ENCODE measurements at regions not wholly inside any gene's neighbourhood (a gene's known extent, or its start where the extent isn't known, plus 50 kb on each side); places are given as distances from the start of the nearest gene placed in this dataset.

- WGBS, 10 experiments = 7 to 92% (median 64%) methylated on average over 2 to 5 of the region's 5 CpGs; no CpG with 5 or more reads in 2 of the 10 experiments
- peak in 4 of 8 experiments; percentile 43 to 87 (median 83) for ATAC-seq (replicated peaks in 6 of 8)
- in situ Hi-C loops (cut with MboI; ENCODE audit: low pct_unique_long_range_greater_than_20kb in 2 of 9, low sequenced_read_pairs in 9 of 9, unreplicated experiment in 9 of 9) = loop anchor here in 8 of 9 experiments (10.0 to 25.0 kb wide), 4 partner anchors 185 to 467 kb away; partner anchors contain the start of genes ABCA10 (in 4 of the 8) and ABCA8 (in 3 of the 8)
- Histone ChIP-seq H3K4me3 (no peak overlapping the region), H3K27ac (no peak overlapping the region), H3K4me1 (replicated peaks in 1 of 2) (no peaks in the 10 kb centered on the region)
Measured at GRCh38 chr17:68777243-68777855, 176.2 kb upstream of the FAM20A start.

GRCh38 chr17:68776451-68776850 lies 175.3 kb upstream of the FAM20A start:
- no peak overlapping the region for H3K27ac ChIP-seq
- H3K4me1 ChIP-seq (replicated peaks in 1 of 2) = no peaks in the 10 kb centered on the region
- 80 to 100% (median 94%) methylated on average over 1 to 3 of the region's 3 CpGs; no CpG with 5 or more reads in 4 of the 10 experiments for WGBS, 10 experiments
- in situ Hi-C loops (cut with MboI; ENCODE audit: low pct_unique_long_range_greater_than_20kb in 2 of 9, low sequenced_read_pairs in 9 of 9, unreplicated experiment in 9 of 9) = loop anchor here in 8 of 9 experiments (10.0 to 25.0 kb wide), 4 partner anchors 186 to 468 kb away; partner anchors contain the start of genes ABCA10 (in 4 of the 8) and ABCA8 (in 3 of the 8)
- no peak for ATAC-seq (replicated peaks in 6 of 8)
- no peak overlapping the region for H3K4me3 ChIP-seq

DNA sequence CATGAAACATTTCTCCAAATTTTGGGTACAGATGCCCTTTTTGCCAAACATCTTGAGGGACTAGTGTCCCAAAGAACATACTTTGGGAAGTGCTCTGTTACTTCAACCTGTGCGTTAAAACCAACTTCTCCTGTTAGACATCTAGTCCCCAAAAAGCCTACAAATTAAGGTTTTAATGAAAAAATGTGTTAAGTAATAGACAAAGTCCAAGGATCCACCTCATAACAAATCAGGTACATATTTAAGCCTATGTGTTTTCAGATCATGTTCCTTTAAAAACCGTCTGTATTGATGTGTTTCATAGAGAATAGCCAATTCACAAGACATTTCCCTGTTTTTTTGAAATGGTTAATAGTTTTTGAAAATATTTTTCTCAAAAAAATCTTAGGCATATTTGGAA lies 174.8 kb upstream of the FAM20A start:
- H3K4me3 ChIP-seq = no peak overlapping the region
- no peak overlapping the region for H3K27ac ChIP-seq
- WGBS, 10 experiments = 80 to 100% (median 94%) methylated on average over 1 to 2 of the region's 2 CpGs; no CpG with 5 or more reads in 1 of the 10 experiments
- in situ Hi-C loops (cut with MboI; ENCODE audit: low pct_unique_long_range_greater_than_20kb in 2 of 9, low sequenced_read_pairs in 9 of 9, unreplicated experiment in 9 of 9) = loop anchor here in 8 of 9 experiments (10.0 to 25.0 kb wide), 4 partner anchors 186 to 469 kb away; partner anchors contain the start of genes ABCA10 (in 4 of the 8) and ABCA8 (in 3 of the 8)
- no peaks in the 10 kb centered on the region for H3K4me1 ChIP-seq (replicated peaks in 1 of 2)
- ATAC-seq (replicated peaks in 6 of 8) = no peak

DNA sequence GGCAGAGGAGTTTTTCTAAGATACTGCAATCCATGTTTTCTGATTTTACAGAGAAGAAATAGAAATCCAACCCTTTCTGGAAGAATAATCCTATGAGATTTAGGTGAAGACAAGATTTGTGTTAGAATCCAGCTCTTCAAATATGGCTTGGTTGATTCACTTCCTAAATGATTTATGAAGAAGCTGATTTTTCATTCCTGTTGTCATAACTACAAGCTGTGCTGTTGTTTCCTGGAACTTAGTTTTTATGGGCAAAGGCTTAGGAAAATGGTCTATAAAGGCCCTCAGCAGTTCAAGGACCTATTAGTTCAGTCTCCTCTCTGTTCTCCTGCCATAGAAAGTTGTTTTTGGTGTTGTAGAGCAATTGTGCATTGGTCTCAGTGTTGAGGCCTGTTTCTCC lies 174.2 kb upstream of the FAM20A start:
- Histone ChIP-seq H3K4me1 (replicated peaks in 1 of 2) (no peaks in the 10 kb centered on the region), H3K27ac (no peak overlapping the region), H3K4me3 (no peak overlapping the region)
- in situ Hi-C loops (cut with MboI; ENCODE audit: low pct_unique_long_range_greater_than_20kb in 2 of 9, low sequenced_read_pairs in 9 of 9, unreplicated experiment in 9 of 9) = loop anchor here in 8 of 9 experiments (10.0 to 25.0 kb wide), 4 partner anchors 187 to 469 kb away; partner anchors contain the start of genes ABCA10 (in 4 of the 8) and ABCA8 (in 3 of the 8)
- peak in 3 of 8 experiments; percentile 18 to 32 (median 31) for ATAC-seq (replicated peaks in 6 of 8)

GRCh38 chr17:68771867-68772515 lies 170.8 kb upstream of the FAM20A start:
- ATAC-seq (replicated peaks in 6 of 8) = peak in 3 of 8 experiments; percentile 85 to 93 (median 92)
- in situ Hi-C loops (cut with MboI; ENCODE audit: low pct_unique_long_range_greater_than_20kb in 2 of 9, low sequenced_read_pairs in 9 of 9, unreplicated experiment in 9 of 9) = loop anchor here in 6 of 9 experiments (10.0 to 25.0 kb wide), 5 partner anchors 235 to 473 kb away; partner anchors contain the start of genes ABCA10 (in 1 of the 6) and WIPI1 (in 1 of the 6)
- 1 to 100% (median 42%) methylated on average over 1 to 8 of the region's 8 CpGs for WGBS, 10 experiments
- H3K4me3 ChIP-seq = no peak overlapping the region
- no peaks in the 10 kb centered on the region for H3K4me1 ChIP-seq (replicated peaks in 1 of 2)
- H3K27ac ChIP-seq = no peak overlapping the region

- 50 to 97% (median 72%) methylated on average over 1 to 6 of the region's 6 CpGs; no CpG with 5 or more reads in 2 of the 10 experiments for WGBS, 10 experiments
- Histone ChIP-seq H3K4me1 (replicated peaks in 1 of 2) (no peaks in the 10 kb centered on the region), H3K27ac (no peak overlapping the region), H3K4me3 (no peak overlapping the region)
- no peak for ATAC-seq (replicated peaks in 6 of 8)
- in situ Hi-C loops (cut with MboI; ENCODE audit: low pct_unique_long_range_greater_than_20kb in 2 of 9, low sequenced_read_pairs in 9 of 9, unreplicated experiment in 9 of 9) = loop anchor here in 4 of 9 experiments (25.0 kb wide), 3 partner anchors 232 to 468 kb away; partner anchors contain the start of genes ABCA10 (in 1 of the 4) and WIPI1 (in 1 of the 4)
Measured at GRCh38 chr17:68768804-68769203, 167.6 kb upstream of the FAM20A start.

DNA sequence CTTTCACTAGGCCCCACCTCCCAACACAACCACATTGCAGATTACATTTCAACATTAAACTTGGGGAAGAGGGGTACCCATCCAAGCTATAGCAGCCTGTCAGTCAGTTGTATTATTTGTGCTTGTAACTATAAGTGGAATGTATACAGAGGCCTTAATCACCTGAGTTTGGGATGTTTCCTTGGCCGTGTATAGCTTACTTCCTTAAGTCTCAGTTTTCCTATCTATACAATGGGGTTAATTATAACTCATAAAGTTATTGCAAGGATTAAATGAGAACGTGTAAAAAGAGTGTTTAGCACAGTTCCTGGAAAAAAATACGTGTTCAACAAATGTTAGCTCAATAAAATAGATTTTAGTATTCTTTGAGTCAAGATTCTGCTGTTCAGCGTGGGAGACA lies 165.5 kb upstream of the FAM20A start:
- no peak overlapping the region for H3K4me3 ChIP-seq
- no peaks in the 10 kb centered on the region for H3K4me1 ChIP-seq (replicated peaks in 1 of 2)
- in situ Hi-C loops (cut with MboI; ENCODE audit: low pct_unique_long_range_greater_than_20kb in 2 of 9, low sequenced_read_pairs in 9 of 9, unreplicated experiment in 9 of 9) = loop anchor here in 4 of 9 experiments (25.0 kb wide), 3 partner anchors 229 to 471 kb away; partner anchors contain the start of genes ABCA10 (in 1 of the 4) and WIPI1 (in 1 of the 4)
- no peak overlapping the region for H3K27ac ChIP-seq
- ATAC-seq (replicated peaks in 6 of 8) = no peak
- 53 to 92% (median 83%) methylated on average over 2 to 4 of the region's 4 CpGs for WGBS, 10 experiments

GRCh38 chr17:68763562-68763961 lies 162.4 kb upstream of the FAM20A start:
- peak in 1 of 8 experiments; percentile 4 for ATAC-seq (replicated peaks in 6 of 8)
- in situ Hi-C loops (cut with MboI; ENCODE audit: low pct_unique_long_range_greater_than_20kb in 2 of 9, low sequenced_read_pairs in 9 of 9, unreplicated experiment in 9 of 9) = loop anchor here in 4 of 9 experiments (25.0 kb wide), 3 partner anchors 226 to 474 kb away; partner anchors contain the start of genes ABCA10 (in 1 of the 4) and WIPI1 (in 1 of the 4)
- WGBS, 10 experiments = 60 to 100% (median 80%) methylated on average over 1 of the region's 1 CpG; no CpG with 5 or more reads in 7 of the 10 experiments
- Histone ChIP-seq H3K4me3 (no peak overlapping the region), H3K4me1 (replicated peaks in 1 of 2) (peaks cover 6 to 8% of the 10 kb centered on the region in 2 donors), H3K27ac (no peak overlapping the region)

DNA sequence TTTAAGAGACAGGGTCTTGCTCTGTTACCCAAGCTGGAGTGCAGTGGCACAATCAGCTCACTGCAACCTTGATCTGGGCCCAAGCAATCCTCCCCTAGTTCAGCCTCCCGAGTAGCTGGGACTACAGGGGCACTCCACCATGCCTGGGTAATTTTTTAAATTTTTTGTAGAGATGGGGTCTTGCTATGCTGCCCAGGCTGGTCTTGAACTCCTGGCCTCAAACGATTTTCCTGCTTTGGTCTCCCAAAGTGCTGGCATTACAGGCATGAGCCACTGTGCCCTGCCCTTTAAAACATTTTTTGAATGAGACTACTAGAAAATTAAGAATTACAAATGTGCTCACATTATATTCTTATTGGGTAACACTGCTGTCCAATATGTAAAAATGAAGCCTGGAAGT lies 161.7 kb upstream of the FAM20A start:
- no peak overlapping the region for H3K4me3 ChIP-seq
- no peak overlapping the region for H3K27ac ChIP-seq
- peaks cover 6 to 8% of the 10 kb centered on the region in 2 donors for H3K4me1 ChIP-seq (replicated peaks in 1 of 2)
- no peak for ATAC-seq (replicated peaks in 6 of 8)
- 17 to 100% (median 76%) methylated on average over 1 to 2 of the region's 2 CpGs for WGBS, 10 experiments
- in situ Hi-C loops (cut with MboI; ENCODE audit: low pct_unique_long_range_greater_than_20kb in 2 of 9, low sequenced_read_pairs in 9 of 9, unreplicated experiment in 9 of 9) = loop anchor here in 4 of 9 experiments (25.0 kb wide), 3 partner anchors 226 to 474 kb away; partner anchors contain the start of genes ABCA10 (in 1 of the 4) and WIPI1 (in 1 of the 4)

- in situ Hi-C loops (cut with MboI; ENCODE audit: low pct_unique_long_range_greater_than_20kb in 2 of 9, low sequenced_read_pairs in 9 of 9, unreplicated experiment in 9 of 9) = loop anchor here in 4 of 9 experiments (25.0 kb wide), 3 partner anchors 223 to 477 kb away; partner anchors contain the start of genes ABCA10 (in 1 of the 4) and WIPI1 (in 1 of the 4)
- H3K27ac ChIP-seq = no peak overlapping the region
- 0 to 100% (median 50%) methylated on average over 1 to 4 of the region's 4 CpGs; no CpG with 5 or more reads in 1 of the 10 experiments for WGBS, 10 experiments
- ATAC-seq (replicated peaks in 6 of 8) = no peak
- H3K4me1 ChIP-seq (replicated peaks in 1 of 2) = peaks cover 6 to 8% of the 10 kb centered on the region in 2 donors
- no peak overlapping the region for H3K4me3 ChIP-seq
Measured at GRCh38 chr17:68760141-68760475, 158.9 kb upstream of the FAM20A start.

DNA sequence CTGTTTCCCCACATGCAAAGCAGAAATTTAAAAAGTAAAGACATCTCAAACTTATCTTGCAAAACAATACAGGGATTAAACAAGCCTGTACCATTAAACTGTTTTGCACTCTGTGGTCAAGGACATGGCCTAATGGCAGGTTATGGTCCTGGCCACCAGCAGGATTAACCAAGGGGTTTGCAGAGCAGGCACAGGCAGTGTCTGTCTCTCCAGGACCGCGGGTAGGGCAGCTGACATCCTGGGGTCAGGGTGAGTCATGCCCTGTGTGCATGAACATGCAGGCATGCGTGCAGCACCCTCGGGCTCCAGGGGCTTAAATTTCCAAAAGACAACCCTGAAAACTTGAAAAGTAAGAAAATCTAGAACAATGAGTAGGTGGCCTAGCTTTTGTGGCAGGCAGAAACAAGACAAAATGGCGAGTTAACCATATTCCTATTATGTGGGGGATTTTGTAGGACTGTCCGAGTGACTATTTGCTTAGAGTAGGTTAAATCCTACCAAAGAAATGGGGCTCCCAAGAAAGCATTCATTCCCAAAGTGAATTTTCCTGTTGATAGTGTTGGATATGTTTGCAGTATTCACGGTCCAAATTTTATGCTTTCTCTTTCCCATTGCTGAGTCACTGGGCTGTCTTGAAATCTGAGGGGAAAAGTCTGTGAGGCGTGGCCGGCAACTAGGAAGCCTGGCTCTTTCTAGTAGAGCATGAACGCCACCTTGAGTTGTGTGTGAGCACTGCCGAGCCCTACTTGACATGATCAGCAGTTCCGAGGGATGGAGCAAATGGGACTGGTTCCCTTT lies 158.4 kb upstream of the FAM20A start:
- peak; percentile 93 to 99 (median 96) for ATAC-seq (replicated peaks in 6 of 8)
- H3K4me3 ChIP-seq = peak overlapping the region in 3 of 5 donors; percentile 9 to 22 (median 18)
- 0 to 31% (median 6%) methylated on average over 1 to 10 of the region's 12 CpGs; no CpG with 5 or more reads in 1 of the 10 experiments for WGBS, 10 experiments
- H3K4me1 ChIP-seq (replicated peaks in 1 of 2) = peaks cover 6 to 8% of the 10 kb centered on the region in 2 donors
- peak overlapping the region; percentile 14 to 50 for H3K27ac ChIP-seq
- in situ Hi-C loops (cut with MboI; ENCODE audit: low pct_unique_long_range_greater_than_20kb in 2 of 9, low sequenced_read_pairs in 9 of 9, unreplicated experiment in 9 of 9) = loop anchor here in 5 of 9 experiments (10.0 to 25.0 kb wide), 5 partner anchors 222 to 478 kb away; partner anchors contain the start of genes ABCA10 (in 1 of the 5) and WIPI1 (in 1 of the 5)

- Histone ChIP-seq H3K4me1 (replicated peaks in 1 of 2) (peaks cover 6 to 8% of the 10 kb centered on the region in 2 donors), H3K27ac (peak overlapping the region in 1 of 2 donors; percentile 50), H3K4me3 (peak overlapping the region in 1 of 5 donors; percentile 18)
- in situ Hi-C loops (cut with MboI; ENCODE audit: low pct_unique_long_range_greater_than_20kb in 2 of 9, low sequenced_read_pairs in 9 of 9, unreplicated experiment in 9 of 9) = loop anchor here in 5 of 9 experiments (10.0 to 25.0 kb wide), 5 partner anchors 222 to 478 kb away; partner anchors contain the start of genes ABCA10 (in 1 of the 5) and WIPI1 (in 1 of the 5)
- WGBS, 10 experiments = 8 to 92% (median 82%) methylated on average over 1 to 6 of the region's 6 CpGs
- peak in 1 of 8 experiments; percentile 16 for ATAC-seq (replicated peaks in 6 of 8)
Measured at GRCh38 chr17:68759002-68759342, 157.8 kb upstream of the FAM20A start.
